Activated CD4-positive, alpha-beta T cell treated with anti-CD3 and anti-CD28 coated beads for 1 hour (primary cell): ENCODE measurements at regions not wholly inside any gene's neighbourhood (a gene's known extent, or its start where the extent isn't known, plus 50 kb on each side); places are given as distances from the start of the nearest gene placed in this dataset.
A peak's percentile ranks its signal among the peaks of the same experiment; 100 is the strongest.
"Not testable (repeated sequence)": the region's sequence is repeated elsewhere in the genome, so short reads cannot be mapped to it uniquely, and the experiment has no call there.

ENCODE experiments used
- DNase-seq: peaks from one replicate; pipeline ENCODE4 v3.0.0-alpha.2; 2020

GRCh38 chr6:166877906-166878305, 78.4 kb downstream of the RNASET2 start:
- DNase-seq, result no peak

- DNase-seq, result no peak
Observed at GRCh38 chr6:166877349-166877748, 79.0 kb downstream of the RNASET2 start.

- no peak for DNase-seq
Observed at GRCh38 chr6:166872531-166873009, 83.8 kb downstream of the RNASET2 start.

GRCh38 chr6:166870602-166871208, 85.6 kb downstream of the RNASET2 start:
- DNase-seq, result no peak

- DNase-seq, result no peak
Observed at GRCh38 chr6:166866839-166867637, 89.3 kb downstream of the RNASET2 start.

- DNase-seq, result no peak
Observed at GRCh38 chr6:166864333-166864732, 92.0 kb downstream of the RNASET2 start.

- DNase-seq, result no peak
Observed at GRCh38 chr6:166862978-166863530, 93.3 kb downstream of the RNASET2 start.

GRCh38 chr6:166862287-166862977, 93.9 kb downstream of the RNASET2 start:
- peak; percentile 13 for DNase-seq

- DNase-seq, result no peak
Observed at GRCh38 chr6:166861961-166862286, 94.4 kb downstream of the RNASET2 start.

GRCh38 chr6:166861304-166861703, 95.0 kb downstream of the RNASET2 start:
- DNase-seq, result no peak

GRCh38 chr6:166860392-166860791, 96.0 kb downstream of the RNASET2 start:
- DNase-seq, result no peak

GRCh38 chr6:166855416-166855815, 100.9 kb downstream of the RNASET2 start:
- no peak for DNase-seq

- no peak for DNase-seq
Observed at GRCh38 chr6:166853371-166854325, 102.7 kb downstream of the RNASET2 start.

GRCh38 chr6:166852451-166852975, 103.8 kb downstream of the RNASET2 start:
- no peak for DNase-seq

- DNase-seq, result no peak
Observed at GRCh38 chr6:166851911-166852310, 104.4 kb downstream of the RNASET2 start.

GRCh38 chr6:166851426-166851825, 104.9 kb downstream of the RNASET2 start:
- DNase-seq, result no peak

- no peak for DNase-seq
Observed at GRCh38 chr6:166850677-166851076, 105.7 kb downstream of the RNASET2 start.

GRCh38 chr6:166849749-166850183, 106.6 kb downstream of the RNASET2 start:
- DNase-seq, result no peak

- no peak for DNase-seq
Observed at GRCh38 chr6:166848979-166849748, 107.2 kb downstream of the RNASET2 start.

- DNase-seq, result not testable (repeated sequence)
Observed at GRCh38 chr6:166846446-166847142, 109.8 kb downstream of the RNASET2 start.

- DNase-seq, result no peak
Observed at GRCh38 chr6:166842607-166843006, 113.7 kb downstream of the RNASET2 start.
